Suprapubic skin (tissue), 3 donors: ENCODE measurements at regions not wholly inside any gene's neighbourhood (a gene's known extent, or its start where the extent isn't known, plus 50 kb on each side); places are given as distances from the start of the nearest gene placed in this dataset.

ENCODE experiments used
- CTCF ChIP-seq, 2 donors: fragments of 200-600 bp in 1 of 2; fragments of 450-650 bp in 1 of 2; sonication (generic) in 1 of 2; IDR thresholded peaks; one replicate each; pipeline ENCODE4 v1.5.1; 2016 to 2019; ENCODE audit warnings: antibody characterized with exemption in 2 of 2, mild to moderate bottlenecking in 1 of 2, moderate library complexity in 1 of 2
- POLR2A ChIP-seq, 2 donors: fragments of 450-650 bp; IDR thresholded peaks; one replicate each; pipeline ENCODE4 v1.6.1; 2017; ENCODE audit warnings: antibody characterized with exemption in 2 of 2, mild to moderate bottlenecking in 2 of 2, moderate library complexity in 2 of 2

GRCh38 chr2:19654310-19655090, 247.3 kb downstream of the TTC32 start:
- TF ChIP-seq CTCF (IDR thresholded peaks at IDR 0.05) (no peak), POLR2A (IDR thresholded peaks at IDR 0.05) (no peak)
